DMS153 treated with DMSO at 0.1 percent for 48 hours (cell line): ENCODE measurements at regions not wholly inside any gene's neighbourhood (a gene's known extent, or its start where the extent isn't known, plus 50 kb on each side); places are given as distances from the start of the nearest gene placed in this dataset.

Experiments
- DNase-seq: peaks from one replicate; lab custom pipeline; 2025; ENCODE audit not compliant: unreplicated experiment; lab: John Stamatoyannopoulos, UW

DNA sequence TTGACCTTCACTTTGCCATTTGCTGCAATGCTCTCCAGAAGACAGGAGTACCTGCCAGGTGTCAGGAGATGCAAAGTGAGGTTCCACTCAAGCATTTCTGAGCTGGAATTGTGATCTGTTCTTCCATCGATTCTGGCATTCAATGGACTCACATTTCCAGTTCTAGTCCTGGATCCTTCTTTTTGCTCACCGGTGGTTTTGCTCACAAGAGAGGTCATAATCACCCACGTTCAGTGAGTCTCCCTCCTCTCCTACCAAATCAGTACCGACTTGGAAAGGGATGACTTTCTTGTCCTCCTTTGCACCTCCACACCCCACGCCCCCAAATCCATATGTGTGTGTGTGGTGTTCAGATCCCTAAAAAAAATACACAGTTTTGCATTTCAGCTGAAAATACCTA, 206.7 kb upstream of the IGF1R start:
- DNase-seq: no peak

GRCh38 chr15:98442379-98442833, 205.9 kb upstream of the IGF1R start:
- DNase-seq: no peak

DNA sequence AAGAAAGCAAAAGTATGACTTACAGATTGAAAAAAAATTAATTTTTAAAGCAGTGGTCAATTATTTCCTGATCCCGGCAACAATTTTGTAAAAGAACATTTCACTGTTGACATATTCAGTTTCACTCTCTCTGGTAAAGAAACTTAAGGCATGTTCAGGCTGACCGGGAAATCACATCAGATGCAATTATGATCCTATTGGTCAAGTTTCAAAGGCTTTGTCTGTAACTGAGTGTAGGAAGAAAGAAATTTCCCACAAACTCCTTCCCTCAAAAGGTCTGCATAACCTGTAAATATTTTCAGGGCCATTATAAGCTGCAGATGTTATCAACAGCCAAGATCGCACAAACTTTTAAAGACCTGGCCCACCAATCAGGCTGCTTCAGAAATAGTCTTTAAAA, 205.4 kb upstream of the IGF1R start:
- DNase-seq: no peak

DNA sequence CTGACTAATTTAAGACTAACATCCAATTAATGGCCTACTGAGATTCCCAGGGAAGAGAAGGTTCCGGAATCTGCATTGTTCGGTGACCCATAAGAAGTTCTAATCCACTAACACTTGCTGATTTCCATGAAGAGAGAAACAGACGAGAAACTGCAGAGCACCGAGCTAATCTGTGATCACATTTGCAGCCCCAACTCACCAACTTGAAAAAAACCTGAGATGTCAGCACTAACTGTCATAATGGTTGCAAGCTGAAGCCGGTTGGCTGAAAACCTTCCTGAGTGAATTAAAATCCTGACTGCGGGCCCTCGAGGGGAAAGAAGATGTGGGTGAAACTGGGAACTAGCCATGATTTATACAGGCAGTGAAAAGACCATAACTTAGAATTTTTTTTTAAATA, 204.8 kb upstream of the IGF1R start:
- DNase-seq: no peak

DNA sequence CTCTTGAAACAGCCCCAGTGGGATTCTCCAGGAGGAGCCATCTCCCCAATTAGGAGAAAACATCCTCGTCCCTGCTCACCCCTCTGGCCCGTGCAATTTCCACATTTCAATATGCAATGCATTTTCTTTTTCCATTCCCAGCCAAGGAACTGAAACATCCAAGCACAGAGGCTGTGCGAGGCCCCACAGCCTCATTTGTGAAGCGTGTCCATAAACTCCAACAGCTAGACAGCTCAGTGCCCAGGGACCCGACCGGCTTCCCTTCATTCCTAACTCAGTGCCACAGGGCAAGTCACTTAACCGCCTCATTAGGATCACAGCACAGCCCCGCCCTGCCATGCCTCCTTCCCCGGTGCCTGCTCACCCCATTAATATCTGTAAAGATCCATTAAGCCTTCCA, 204.2 kb upstream of the IGF1R start:
- no peak for DNase-seq

GRCh38 chr15:98445315-98445714, 203.0 kb upstream of the IGF1R start:
- DNase-seq: no peak

- DNase-seq: no peak
These were observed 202.3 kb upstream of the IGF1R start for GRCh38 chr15:98446083-98446482.

DNA sequence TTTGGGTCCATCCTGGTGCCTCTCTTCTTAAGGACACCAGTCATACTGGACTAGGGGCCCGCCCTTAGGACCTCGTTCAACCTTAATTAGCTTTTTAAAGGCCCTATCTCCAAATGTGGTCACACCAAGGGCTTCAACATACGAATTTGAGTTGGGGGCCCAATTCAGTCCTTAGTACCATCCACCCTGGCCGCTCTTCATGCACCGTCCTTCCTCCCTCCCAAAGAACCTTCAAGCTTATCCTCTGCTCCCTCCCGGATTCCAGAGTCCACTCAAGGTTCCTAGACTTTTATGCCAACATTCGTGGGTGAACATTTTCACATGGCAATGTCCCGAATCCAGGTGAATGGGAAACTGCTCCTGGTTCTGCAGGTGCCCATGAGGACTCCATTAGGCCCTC, 201.3 kb upstream of the IGF1R start:
- DNase-seq: no peak

GRCh38 chr15:98451236-98451635, 197.1 kb upstream of the IGF1R start:
- DNase-seq: no peak

DNA sequence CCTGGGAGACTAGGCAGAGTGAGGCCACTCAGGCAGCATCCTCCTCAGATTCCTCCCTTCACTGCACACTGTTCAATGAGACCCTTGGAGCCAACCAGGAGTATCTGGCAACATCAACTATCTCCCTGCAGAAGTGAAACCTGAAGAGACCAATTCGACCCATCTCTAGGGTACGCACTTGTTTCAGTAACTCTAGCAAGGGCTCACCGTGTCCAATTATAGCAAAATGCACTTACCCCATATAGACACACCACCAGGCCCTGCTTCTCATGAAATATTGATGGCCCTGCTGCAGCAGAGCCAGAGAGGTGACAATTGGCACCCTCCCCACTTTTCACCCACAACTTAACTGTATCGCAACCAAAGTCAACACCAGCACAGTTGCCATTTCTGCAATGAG, 196.1 kb upstream of the IGF1R start:
- DNase-seq: no peak

DNA sequence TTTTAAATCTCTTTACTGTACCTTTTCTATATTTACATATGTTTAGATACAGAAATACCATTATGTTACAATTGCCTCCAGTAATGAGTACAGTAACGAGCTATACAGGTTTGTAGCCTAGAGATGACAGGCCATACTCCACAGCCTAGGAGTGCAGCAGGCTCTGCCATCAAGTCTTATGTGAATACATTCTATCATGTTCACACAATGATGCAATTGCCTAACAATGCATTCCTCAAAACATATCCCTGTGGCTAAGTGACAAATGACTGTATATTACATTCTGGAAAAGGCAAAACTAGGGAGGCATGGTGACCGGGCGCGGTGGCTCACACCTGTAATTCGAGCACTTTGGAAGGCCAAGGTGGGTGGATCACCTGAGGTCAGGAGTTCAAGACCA, 192.4 kb upstream of the IGF1R start:
- no peak for DNase-seq

DNA sequence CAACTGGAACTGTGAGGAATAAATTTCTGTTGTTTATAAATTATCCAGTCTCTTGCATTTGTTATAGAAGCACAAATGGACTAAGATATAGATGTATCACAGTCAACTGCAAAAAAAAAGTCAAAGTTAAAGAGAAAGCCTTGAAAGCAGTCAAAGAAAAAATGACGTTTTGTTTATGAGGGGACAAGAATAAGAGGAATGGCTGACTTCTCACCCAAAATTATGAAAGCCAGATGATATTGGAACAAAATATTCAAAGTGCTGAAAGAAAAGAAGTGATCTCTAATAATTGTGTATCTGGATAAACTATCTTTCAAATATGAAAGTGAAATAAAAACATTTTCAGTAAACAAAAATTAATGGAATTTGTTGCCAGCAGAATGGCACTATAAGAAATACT, 171.8 kb upstream of the IGF1R start:
- DNase-seq: no peak

GRCh38 chr15:98480844-98481243, 167.5 kb upstream of the IGF1R start:
- DNase-seq: no peak

DNA sequence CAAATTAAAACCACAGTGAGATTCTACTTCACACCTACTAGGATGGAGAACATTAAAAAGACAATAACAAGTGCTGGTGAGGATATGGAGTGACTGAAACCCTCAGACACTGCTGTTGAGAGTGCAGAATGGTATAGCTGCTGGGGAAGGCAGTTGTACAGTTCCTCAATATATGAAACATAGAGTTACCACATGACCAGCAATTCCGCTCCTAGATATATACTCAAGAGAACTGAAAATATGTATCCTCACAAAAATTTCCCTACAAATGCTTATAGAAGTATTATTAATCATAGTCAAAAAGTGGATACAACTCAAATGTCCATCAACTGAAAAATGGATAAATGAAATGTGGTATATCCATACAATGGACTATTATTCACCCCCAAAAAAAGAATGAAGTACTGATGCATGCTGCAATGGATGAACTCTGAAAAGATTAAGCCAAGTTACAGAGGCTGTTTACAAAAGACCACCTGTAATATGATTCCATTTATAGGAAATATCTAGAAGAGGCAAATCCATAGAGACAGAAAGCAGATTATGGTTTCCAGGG, 164.7 kb upstream of the IGF1R start:
- no peak for DNase-seq

DNA sequence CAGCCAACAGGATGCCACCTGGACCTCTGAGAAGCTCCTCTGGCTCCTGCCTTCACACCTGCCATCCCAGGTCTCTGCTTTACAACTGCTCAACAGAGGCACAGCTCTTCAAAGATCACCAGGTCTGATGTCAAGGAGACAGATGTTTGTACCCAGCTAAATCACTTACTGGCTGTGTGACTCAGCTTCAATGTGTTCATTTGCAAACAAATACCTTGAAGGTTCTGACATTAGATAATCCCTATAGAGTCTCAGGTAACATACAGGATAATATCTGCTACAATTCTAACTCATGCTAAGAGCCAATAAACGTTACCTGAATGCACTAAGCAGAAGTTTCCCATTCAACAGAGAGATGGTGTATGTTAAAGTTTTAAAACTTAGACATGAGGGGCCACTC, 163.4 kb upstream of the IGF1R start:
- no peak for DNase-seq

DNA sequence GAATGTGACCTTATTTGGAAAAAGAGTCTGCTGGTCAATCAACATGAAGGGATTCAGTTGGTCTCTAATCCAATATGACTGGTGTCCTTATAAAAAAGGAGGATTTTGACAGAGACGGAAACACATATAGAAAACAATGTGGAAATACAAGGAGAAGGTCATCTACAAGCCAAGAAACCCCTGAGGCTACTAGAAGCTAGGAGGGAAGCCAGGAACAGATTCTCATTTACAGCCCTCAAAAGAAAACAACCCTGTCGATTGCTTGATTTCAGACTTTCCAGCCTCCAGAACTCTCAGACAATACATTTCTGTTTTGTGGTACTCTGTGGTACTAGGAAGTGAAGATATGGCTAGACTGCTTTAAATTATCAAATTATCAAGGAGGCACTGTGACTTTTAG, 162.9 kb upstream of the IGF1R start:
- DNase-seq: no peak

DNA sequence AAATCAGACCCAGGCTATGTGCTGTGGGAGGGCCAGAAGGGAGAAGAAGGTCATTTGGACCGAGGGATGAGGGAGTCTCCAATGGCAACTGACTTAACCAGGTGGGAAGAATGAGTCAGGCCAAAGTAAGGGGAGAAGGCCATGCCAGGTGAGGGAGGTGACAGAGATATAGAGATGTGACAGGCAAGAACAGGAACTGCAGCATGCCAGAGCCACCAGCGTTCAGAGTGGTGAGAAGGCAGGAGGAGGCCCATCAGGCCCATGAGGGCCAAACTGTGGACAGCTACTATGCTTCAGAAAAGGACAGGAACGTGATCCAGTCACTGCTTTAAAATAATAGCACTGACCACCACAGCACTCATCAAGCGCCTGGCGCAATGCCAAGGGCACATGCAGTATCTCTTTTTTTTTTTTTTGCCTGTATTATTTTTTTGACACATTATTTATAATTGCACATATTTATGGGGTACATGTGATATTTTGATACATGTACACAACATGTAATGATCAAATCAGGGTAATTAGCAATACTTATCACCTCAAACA, 154.3 kb upstream of the IGF1R start:
- DNase-seq: no peak

DNA sequence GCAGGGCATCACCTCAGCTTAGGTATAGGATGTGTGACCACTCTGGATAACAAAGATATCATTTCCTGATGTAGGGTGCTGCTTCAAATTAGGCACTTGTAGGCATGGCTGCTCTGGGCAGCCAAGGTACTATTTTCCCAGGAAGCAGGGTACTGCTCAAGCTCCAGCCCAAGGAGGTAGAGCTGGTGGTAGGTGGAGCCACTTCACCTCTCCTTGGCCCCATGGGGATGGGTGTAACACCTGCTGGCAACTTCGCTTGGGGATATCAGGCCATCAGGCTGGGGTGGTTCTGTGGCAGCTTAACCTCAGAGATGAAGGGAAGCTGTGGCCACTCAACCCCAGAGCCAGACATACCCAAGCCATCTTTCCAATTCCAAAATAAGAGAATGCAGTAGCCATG, 147.1 kb upstream of the IGF1R start:
- DNase-seq: no peak

- DNase-seq: no peak
These were observed 146.7 kb upstream of the IGF1R start for GRCh38 chr15:98501632-98502031.

- no peak for DNase-seq
These were observed 144.4 kb upstream of the IGF1R start for GRCh38 chr15:98503970-98504369.

GRCh38 chr15:98504998-98505397, 143.3 kb upstream of the IGF1R start:
- DNase-seq: no peak

GRCh38 chr15:98505611-98506031, 142.7 kb upstream of the IGF1R start:
- no peak for DNase-seq

GRCh38 chr15:98506172-98506571, 142.2 kb upstream of the IGF1R start:
- DNase-seq: no peak
